ENCODE measurements at regions not wholly inside any gene's neighbourhood (a gene's known extent, or its start where the extent isn't known, plus 50 kb on each side); places are given as distances from the start of the nearest gene placed in this dataset.
"Not testable (repeated sequence)": the region's sequence is repeated elsewhere in the genome, so short reads cannot be mapped to it uniquely, and the experiment has no call there.

DNA sequence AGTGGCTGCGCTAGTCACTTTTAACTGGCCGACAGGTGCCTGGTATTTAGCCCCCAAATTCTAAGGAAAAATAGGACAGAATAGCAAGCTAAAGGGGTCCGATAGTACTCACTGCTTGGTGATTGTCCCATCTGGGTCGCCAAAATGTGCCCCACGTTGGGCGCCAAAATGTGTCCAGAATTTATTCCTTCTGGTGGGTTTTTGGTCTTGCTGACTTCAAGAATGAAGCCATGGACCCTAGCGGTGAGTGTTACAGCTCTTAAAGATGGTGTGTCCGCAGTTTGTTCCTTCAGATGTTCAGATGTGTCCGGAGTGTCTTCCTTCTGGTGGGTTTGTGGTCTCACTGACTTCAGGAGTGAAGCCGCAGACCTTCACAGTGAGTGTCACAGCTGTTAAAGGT is 144.8 kb upstream of the XIRP2 start:
- not testable (repeated sequence) for DNase-seq

DNA sequence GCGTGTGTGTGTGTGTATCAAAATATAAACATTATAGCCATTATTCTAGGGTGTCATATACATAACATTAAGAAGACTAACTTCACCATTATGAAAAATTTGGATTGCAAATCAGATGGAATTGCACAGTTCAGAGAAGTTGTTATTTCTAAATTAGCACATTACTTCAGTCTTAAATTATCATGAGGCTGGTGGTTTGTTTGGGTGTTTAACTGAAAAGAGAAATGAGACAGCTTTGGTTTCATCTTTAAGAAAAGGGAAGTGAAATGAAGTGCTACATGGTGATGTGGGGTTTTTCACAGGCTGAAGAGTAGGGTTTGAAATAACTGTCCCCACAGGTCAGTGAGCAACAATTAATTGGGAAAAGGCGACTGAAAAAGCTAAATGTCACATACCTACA is 161.2 kb upstream of the XIRP2 start:
- no peak for DNase-seq

DNA sequence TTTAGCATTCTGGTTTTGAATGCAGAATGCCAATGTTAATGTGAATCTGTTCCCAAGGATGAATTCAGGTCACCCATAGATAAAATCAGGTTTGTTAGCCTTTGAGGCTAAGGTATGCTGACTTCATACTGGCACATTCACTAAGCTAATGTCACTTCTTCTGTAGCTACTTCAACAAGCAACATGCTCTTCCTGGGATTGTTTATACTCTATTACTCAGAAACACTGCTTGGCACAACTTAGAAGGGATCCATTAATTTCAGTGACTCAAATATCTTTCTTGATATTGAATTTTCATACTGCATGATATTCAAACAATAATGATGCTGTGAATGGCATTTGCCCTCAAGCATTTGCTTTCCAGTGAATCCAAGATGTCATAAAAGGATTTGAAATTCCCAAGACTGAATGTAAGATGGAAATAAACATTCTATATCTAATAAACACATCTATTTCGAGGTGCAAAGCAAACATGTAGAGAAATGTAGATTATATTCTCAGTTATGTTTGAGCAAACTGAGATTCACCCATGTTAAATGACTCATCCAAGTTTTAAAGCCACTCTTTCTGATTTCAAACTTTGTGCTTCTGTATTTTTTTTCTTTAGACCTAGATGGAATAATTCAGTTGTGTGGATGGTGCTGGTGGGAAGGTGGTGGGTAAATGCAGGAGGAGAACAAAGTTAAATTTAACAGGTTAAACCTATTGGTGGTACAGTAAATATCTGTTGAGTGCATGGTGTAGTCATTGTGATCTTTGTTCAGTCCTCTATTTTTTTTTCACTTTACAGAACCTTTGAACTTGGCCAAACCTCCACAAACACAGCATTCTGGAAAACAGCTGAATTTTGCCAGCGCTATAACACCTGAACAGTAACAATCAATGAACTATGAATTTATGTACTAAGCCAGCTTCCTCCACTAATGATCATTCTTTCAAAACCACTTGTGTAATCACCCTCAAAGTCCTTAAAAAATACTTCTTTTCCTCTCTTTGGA is 162.1 kb upstream of the XIRP2 start:
- no peak for DNase-seq

DNA sequence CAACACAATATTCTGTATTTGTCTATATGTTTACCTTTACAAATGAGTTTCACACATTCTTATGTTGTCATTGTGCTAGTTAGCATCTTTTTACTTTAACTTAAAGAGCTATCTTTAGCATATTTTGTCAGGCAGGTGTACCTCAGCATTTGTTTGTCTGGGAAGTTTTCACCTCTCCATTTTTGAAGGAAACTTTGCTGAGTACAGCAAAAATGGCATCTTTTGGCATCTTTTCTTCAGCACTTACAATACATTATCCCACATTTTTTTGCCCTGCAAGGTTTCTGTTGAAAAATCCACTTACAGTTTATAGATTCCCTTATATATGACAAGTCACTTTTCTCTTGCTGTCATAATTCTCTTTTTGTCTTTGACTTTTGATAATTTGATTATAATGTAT is 171.3 kb upstream of the XIRP2 start:
- DNase-seq = no peak

DNA sequence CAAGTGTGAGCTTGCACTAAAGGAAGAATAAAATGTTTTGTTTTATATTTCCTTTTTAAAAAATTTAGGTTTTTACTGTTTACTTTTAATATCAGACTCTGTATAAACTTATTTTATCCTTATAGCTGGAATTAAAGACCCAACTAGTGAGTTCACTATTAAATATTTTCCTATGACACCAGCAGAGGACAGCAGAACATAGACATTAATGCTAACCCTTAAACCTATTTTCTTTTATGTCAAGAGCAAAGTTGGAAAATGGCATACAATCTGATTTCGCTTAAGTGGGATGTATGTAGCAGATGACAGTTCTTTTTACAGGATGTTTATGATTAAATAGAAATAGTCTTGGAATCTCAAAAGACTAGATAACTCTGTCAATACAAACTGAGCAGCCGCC is 188.2 kb upstream of the XIRP2 start:
- peak; percentile 1 for DNase-seq

DNA sequence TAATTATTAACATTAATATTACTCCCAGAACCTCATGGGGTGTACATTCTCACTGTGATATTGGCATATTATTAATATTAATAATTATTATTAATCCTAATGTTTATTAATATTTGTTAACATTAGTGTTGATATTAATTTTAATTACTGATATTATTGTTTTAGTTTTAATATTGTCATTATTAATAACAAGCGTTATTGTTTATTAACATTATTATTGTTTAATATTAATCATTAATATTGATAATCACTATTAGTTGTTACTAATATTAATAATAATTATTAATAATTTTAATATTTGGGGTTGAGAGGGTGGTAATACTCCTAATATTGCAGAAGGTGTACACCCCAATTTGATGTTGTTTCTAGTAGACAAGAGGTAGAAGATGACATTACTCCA is 193.1 kb upstream of the XIRP2 start:
- no peak for DNase-seq

DNA sequence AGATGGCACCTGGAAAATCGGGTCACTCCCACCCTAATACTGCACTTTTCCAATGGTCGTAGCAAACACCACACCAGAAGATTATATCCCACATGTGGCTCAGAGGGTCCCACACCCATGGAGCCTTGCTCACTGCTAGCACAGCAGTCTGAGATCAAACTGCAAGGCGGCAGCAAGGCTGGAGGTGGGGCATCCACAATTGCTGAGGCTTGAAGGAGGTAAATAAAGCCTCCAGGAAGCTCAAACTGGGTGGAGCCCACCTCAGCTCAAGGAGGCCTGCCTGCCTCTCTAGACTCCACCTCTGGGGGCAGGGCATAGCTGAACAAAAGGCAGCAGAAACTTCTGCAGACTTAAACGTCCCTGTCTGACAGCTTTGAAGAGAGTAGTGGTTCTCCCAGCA is 192.0 kb upstream of the SCN7A start:
- DNase-seq = not testable (repeated sequence)

DNA sequence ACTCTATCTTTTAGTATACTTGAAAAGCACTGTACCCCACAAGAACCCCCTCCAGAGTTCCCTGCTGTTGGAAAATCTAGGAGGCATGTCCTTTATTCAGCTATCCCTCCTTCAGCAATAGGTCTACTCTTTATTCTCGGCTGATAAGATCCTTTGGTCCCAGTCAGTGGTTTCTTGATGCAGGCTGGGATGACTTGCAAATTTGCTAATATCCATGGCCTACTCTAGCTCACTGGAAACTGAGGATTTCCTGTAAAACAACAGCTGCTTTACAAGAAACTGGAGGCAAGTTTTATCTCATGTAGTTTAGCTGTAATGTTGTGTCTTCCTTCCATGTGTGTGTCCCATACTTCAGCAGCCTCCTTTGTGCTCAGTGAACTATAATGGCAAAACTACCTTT is 183.9 kb upstream of the SCN7A start:
- no peak for DNase-seq

DNA sequence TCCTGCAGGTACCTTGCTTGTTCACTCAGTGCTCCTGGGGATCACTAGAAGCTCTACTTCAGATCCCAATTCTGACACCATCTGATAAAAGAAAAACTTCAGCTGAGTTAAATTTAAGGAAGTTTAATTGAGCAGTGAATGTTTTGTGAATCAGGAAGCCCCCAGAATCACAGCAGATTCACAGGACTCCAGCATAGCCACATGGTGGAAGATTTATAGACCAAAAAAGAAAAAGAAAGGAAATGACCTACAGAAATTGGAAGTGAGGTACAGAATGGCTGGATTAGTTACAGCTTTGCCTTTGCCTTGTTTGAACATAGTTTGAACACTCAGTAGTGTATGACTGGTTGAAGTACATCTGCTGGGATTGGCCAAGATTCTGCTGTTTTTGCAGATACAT is 182.7 kb upstream of the SCN7A start:
- no peak for DNase-seq

DNA sequence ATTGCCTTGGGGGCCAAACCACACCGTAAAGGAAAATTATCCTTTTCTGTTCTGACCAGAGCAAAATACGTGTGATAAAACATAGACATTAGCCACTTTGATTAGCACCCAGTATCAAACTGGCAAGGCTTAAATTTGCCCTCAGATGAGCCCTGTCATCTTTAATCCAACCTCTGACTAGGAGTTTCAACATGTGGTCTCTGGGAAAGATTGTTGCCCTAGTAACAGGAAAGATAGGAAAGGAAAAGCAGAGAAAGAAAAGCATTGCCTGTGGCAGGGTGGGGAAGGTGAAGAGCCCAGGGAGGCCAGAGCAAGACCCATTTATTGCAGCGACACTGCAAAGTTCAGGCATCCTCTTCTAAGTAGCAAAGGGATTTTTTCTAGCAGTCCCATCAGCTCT is 181.5 kb upstream of the SCN7A start:
- no peak for DNase-seq

DNA sequence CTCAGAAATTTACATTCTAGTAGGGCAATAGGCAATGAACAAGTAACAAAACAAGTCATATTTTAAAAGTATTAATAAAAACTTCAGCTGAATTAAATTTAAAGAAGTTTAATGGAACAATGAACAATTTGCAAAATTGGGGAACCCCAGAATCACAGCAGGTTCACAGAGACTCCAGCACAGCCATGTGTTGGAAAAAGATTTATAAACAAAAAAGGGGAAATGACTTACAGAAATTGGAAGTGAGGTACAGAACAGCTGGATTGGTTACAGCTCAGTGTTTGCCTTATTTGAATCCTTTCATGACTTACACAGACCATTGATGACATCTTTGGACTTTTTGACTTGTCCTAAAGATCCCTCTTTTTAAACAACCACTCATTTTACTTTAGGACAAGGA is 179.9 kb upstream of the SCN7A start:
- DNase-seq = no peak

DNA sequence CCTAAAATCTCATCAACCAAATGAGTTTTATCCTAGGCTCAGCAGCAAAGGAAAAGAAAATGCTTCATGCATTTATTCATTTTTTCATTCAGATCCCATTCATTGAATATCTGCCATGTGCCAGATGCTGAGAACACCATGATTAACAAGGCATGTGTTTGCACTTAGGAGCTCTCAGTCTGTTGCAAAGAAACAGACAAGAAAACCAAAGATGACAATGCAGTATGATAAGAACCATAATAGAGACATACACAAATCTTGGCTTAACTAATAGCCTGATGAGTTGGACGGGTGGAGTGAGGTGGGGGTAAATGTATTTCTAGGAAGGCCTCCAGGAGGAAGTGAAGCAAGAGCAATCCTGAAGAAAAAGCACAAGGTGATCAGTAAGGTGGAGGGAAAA is 177.8 kb upstream of the SCN7A start:
- DNase-seq = no peak

DNA sequence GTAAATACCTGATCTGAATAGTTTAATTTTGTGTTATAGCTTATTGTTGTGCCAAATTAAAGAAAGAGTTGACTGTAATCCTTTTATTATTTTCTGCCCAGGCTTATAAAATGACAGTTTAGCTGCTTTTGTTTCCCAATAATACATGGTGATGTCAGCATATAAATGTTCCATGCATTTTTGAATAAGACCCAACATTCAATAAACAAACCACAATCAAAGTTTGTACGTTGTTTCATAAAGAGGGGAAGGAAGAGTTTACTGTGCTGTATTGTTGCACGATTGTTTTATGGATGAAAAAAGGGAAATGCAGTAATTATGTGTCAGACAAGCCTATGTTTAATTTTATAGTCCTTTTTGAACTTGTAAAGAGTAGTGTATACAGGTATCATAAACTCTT is 177.2 kb upstream of the SCN7A start:
- DNase-seq = no peak

DNA sequence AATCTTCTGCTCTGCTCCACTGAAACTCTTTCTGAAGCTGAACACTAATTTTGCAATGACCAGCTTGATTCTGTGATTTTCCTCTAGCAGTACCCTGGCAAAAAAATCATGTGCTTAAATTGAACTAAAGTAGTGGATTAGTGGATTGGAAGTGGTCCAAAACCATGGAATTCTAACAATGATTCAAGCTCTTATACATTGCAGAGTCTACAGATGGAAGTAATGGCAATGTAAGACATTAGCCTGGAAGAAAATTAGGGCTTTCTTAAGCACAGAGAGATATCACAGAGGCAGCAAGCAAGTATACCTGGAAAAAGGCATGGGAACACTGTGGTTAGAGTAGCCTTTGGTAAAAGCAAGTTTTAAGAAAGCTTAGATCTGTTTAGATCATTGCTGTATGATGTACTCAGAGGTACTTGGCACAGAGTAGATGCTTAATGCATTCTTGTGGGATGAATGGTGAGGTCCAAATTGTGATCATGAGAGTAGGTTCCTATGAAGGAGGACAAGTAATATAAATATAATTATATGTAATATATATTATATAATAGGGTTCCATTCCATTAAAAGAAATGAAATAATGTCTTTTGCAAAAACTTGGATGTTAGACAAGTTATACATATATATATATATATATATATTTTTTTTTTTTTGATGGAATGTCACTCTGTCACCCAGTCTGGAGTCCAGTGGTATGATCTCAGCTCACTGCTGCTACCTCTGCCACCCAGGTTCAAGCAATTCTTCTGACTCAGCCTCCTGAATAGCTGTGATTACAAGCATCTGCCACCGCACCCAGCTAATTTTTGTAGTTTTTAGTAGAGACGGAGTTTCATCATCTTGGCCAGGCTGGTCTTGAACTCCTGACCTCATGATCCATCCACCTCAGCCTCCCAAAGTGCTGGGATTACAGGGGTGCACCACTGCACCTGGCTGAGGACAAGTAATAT is 172.2 kb upstream of the SCN7A start:
- DNase-seq = no peak

DNA sequence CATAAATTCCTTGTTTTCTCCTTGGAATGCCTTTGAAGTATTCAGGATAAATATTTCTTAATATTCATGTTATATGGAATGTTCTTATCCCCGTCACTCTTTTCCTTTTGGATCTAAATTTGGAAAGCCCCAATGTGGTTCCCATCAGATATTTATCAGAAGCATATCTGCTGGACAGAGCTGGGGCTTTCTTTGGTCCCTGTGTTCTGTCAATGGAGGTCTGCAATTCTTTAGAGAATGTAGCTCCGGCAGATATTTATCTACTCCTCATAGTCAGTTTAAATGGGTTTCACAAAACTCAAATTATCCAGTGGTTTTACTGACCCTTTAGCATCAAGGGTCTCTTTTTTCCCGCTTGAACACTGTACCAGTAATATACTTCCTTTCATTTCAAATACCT is 167.8 kb upstream of the SCN7A start:
- DNase-seq = no peak

DNA sequence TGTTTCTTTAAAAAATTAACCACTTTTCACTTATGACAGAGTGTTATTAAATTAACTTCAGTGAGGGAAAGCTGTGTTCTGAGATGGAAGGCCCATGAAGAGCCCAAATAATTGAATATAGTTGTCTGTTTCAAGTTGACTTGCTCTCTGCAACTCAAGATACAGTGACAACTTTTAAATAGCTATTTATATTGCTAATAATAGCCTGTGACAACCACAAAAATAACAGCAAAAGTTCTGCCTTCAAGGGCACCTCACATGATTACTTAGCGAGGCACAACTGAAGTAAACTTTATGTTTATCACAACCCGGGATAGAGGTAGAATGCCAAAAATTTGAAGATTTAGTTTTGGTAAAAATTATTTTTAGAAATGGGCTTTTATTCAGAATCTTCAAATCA is 167.3 kb upstream of the SCN7A start:
- DNase-seq = no peak

DNA sequence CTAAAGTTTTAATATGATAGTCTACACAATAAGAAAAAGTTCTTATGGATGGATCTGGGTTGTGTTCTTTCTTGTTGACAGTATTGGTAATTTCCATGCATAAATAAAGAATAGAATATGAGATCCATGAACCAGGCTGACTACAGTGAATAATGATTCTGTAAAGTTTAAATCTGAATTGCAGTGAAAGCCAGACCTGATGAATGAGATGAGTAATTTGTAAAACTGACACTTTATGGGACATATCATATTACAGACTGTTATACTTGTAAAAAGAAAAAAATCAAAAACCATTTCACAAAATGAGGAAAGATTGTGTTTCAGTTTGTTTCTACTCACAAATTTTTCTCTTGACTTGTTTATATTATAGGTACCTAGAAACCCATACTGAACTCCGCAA is 164.9 kb upstream of the SCN7A start:
- DNase-seq = no peak

DNA sequence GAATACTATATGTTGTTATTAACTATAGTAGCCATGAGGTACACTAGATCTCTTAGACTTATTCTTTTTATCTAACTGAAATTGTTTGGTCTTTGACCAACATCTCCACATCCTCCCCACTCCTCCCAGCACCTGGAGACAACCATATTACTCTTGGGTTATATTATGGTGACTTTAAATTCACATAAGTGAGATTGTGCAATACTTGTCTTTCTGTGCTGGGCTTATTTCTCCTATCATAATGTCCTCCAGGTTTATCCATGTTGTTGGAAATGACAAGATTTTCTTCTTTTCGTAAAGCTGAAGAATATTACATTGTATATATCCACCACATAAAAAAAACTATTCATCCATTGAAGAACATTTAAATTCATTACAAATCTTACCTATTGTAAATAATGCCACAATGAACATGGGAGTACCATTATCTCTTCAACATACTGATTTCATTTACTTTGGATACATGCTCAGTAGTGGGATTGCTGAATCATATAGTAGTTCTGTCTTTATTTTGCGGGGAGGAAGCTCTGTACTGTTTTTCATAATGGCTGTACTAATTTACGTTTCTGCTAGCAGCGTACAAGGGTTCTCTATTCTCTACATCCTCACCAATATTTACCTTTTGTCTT is 159.2 kb upstream of the SCN7A start:
- no peak for DNase-seq

DNA sequence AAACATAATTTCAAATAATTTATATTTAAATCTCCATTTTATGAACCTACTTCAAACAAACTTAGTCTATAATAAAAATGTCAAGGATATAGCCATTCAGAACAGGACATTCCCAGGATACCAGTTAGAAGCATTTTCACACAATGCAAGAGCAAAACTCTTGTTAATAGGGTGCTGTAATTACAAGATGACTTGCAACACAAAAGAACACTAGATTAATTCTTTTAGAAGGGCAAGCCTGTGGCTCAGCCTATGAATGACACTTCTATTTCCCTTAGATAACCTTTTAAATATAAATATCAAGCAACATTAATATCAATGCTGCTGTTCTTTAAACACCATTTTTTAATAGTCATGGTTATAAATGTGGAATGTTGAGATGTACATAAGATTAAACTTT is 157.9 kb upstream of the SCN7A start:
- DNase-seq = no peak

DNA sequence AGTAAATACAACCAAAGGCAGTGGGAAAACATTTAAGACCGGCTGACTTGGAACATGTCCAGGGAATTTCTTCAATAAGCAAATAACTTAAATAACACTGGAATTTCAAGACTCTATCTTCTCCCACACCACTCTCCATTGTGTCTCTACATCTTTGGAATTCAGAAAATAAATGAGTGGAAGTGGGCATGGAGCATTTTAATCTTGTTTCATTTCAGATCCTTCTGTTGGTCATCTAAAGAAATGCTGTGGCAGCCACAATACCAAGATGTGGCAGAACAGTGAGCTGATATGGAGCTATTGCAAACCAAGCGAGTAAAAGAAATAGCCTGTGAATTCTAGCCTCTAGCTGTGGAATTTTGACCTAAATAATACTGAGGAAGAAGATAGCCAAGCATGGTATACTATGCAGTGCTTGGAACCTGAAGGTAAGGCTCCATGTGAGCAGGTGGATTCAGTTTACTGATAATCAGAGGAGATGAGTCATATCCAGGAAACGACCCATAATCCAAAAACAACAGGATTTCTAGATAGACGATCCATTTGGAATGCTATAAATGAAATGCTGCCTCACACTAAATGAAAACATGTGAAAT is 157.1 kb upstream of the SCN7A start:
- peak; percentile 7 for DNase-seq

DNA sequence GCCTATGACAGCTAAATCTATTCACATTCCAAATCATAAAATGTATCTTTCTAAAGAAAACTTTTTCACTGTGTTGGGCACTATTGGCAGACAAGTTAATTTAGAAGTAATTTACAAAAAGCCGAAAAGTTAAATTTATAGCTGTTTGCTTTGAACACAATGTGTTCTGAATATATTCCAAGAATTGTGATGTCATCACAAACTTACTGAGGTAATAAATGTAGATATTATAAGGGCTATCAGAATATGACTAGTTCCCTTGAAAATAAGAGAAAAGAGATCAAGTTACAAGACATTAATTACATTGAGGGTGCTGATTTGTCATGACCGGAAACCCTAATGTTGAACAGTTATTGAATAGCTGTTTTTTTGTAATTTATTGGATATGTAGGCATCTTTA is 153.9 kb upstream of the SCN7A start:
- no peak for DNase-seq

DNA sequence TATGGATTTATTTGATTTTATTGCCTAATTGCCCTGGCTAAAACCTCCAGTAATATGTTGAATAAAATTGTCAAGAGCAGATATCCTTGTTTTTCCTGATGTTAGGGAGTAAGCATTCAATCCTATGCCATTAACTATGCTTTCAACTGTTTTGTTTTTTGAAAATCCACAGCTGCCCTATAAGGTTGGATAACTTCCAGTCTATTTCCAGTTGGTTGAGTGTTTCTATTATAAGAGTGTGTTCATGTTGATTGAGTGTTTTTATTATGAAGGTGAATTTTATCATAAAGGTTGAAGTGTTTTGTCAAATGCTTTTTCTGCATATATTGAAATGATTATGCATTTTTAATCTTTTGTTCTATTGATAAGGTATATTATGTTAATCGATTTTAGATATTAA is 149.9 kb upstream of the SCN7A start:
- no peak for DNase-seq
